SK-N-MC (cell line): ENCODE measurements at regions not wholly inside any gene's neighbourhood (a gene's known extent, or its start where the extent isn't known, plus 50 kb on each side); places are given as distances from the start of the nearest gene placed in this dataset.

Source experiments
- EZH2 ChIP-seq: fragments of 200-600 bp; sonication (generic); IDR thresholded peaks from one replicate; pipeline ENCODE4 v1.6.1; 2017; ENCODE audit warnings: antibody characterized with exemption
- FOXP2 ChIP-seq: optimal IDR thresholded peaks from 2 replicates; pipeline ENCODE3; 2011; ENCODE audit warnings: mild to moderate bottlenecking, moderate library complexity; ENCODE audit not compliant: insufficient read depth; ENCODE audit errors: extremely low read length, control extremely low read depth
- POLR2AphosphoS5 ChIP-seq: IDR thresholded peaks from 2 replicates; pipeline ENCODE4 v1.6.1; 2012; ENCODE audit warnings: mild to moderate bottlenecking, low read depth, low read length, borderline replicate concordance

DNA sequence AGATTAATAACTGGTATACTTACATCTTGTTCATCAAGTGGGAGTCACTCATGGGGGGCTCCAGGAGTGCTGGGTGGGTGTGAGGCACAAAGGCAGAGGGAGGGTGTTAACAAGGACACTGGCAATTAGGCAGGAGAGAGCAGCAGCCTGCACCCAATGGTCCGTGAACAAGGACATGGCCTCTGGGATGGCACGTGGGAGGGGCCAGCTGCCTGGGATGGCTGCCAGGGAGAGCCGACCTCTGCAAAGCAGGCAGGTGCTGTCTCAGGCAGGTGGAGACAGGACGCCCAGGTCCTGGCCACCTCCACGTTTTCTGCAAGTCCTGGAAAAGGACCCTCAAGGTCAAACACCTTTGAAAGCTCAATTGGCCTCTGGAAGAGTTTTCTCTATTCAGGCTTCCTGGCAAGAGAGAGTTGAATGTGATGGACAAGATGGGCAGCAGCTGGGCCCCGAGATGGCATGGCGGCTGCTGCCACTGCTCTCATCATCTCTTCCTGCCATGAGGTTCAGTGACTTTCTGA lies 257.1 kb downstream of the BUD13 start:
- TF ChIP-seq EZH2 (no peak), POLR2AphosphoS5 (no peak), FOXP2 (no peak)
